GM21737 (cell line): ENCODE measurements at regions not wholly inside any gene's neighbourhood (a gene's known extent, or its start where the extent isn't known, plus 50 kb on each side); places are given as distances from the start of the nearest gene placed in this dataset.

Source experiments
- ATAC-seq: cut with Tn5 transposase; IDR thresholded peaks from one replicate; pipeline ENCODE4 v1.9.1; 2021; ENCODE audit warnings: mild to moderate bottlenecking, moderate library complexity; ENCODE audit not compliant: unreplicated experiment

- no peak for ATAC-seq
Observed at GRCh38 chr6:19312241-19312978, 524.8 kb upstream of the ID4 start.

- no peak for ATAC-seq
Observed at GRCh38 chr6:19317431-19317986, 519.7 kb upstream of the ID4 start.

- ATAC-seq: no peak
Observed at GRCh38 chr6:19319005-19319404, 518.2 kb upstream of the ID4 start.

GRCh38 chr6:19320111-19320581 is 517.0 kb upstream of the ID4 start:
- no peak for ATAC-seq

- ATAC-seq: no peak
Observed at GRCh38 chr6:19322691-19323485, 514.3 kb upstream of the ID4 start.

- no peak for ATAC-seq
Observed at GRCh38 chr6:19324376-19324775, 512.8 kb upstream of the ID4 start.

- no peak for ATAC-seq
Observed at GRCh38 chr6:19325335-19325789, 511.8 kb upstream of the ID4 start.

GRCh38 chr6:19327241-19327640 is 509.9 kb upstream of the ID4 start:
- ATAC-seq: no peak

- no peak for ATAC-seq
Observed at GRCh38 chr6:19327661-19328060, 509.5 kb upstream of the ID4 start.

- ATAC-seq: no peak
Observed at GRCh38 chr6:19329078-19329477, 508.1 kb upstream of the ID4 start.

- ATAC-seq: no peak
Observed at GRCh38 chr6:19331089-19331488, 506.1 kb upstream of the ID4 start.

- no peak for ATAC-seq
Observed at GRCh38 chr6:19332806-19333460, 504.2 kb upstream of the ID4 start.

GRCh38 chr6:19333936-19334335 is 503.2 kb upstream of the ID4 start:
- ATAC-seq: no peak

- no peak for ATAC-seq
Observed at GRCh38 chr6:19336579-19336978, 500.6 kb upstream of the ID4 start.

- no peak for ATAC-seq
Observed at GRCh38 chr6:19337101-19337500, 500.1 kb upstream of the ID4 start.

- ATAC-seq: no peak
Observed at GRCh38 chr6:19342616-19343015, 494.6 kb upstream of the ID4 start.

- no peak for ATAC-seq
Observed at GRCh38 chr6:19349429-19349828, 487.7 kb upstream of the ID4 start.

GRCh38 chr6:19354181-19354580 is 483.0 kb upstream of the ID4 start:
- no peak for ATAC-seq

- ATAC-seq: no peak
Observed at GRCh38 chr6:19356692-19357091, 480.5 kb upstream of the ID4 start.

GRCh38 chr6:19362396-19362795 is 474.8 kb upstream of the ID4 start:
- ATAC-seq: no peak

- no peak for ATAC-seq
Observed at GRCh38 chr6:19368511-19368910, 468.7 kb upstream of the ID4 start.
